Osteocyte (in vitro differentiated cells): ENCODE measurements at regions not wholly inside any gene's neighbourhood (a gene's known extent, or its start where the extent isn't known, plus 50 kb on each side); places are given as distances from the start of the nearest gene placed in this dataset.

ENCODE experiments used
- DNase-seq: peaks from one replicate; pipeline ENCODE4 v3.0.0; 2021; ENCODE audit warnings: mixed read lengths; ENCODE audit not compliant: unreplicated experiment; ENCODE audit errors: extremely low spot score
- H3K27ac Mint-ChIP-seq: one replicate; pipeline ENCODE4 v1.8.0; 2021; ENCODE audit warnings: mild to moderate bottlenecking, mixed read lengths; ENCODE audit not compliant: unreplicated experiment
- H3K27me3 Mint-ChIP-seq: one replicate; pipeline ENCODE4 v1.8.0; 2021; ENCODE audit warnings: mixed read lengths; ENCODE audit not compliant: unreplicated experiment
- H3K36me3 Mint-ChIP-seq: one replicate; pipeline ENCODE4 v1.8.0; 2021; ENCODE audit warnings: mixed read lengths; ENCODE audit not compliant: unreplicated experiment
- H3K4me1 Mint-ChIP-seq: one replicate; pipeline ENCODE4 v1.8.0; 2021; ENCODE audit warnings: mixed read lengths; ENCODE audit not compliant: unreplicated experiment
- H3K4me3 Mint-ChIP-seq: one replicate; pipeline ENCODE4 v1.8.0; 2021; ENCODE audit warnings: mild to moderate bottlenecking, moderate library complexity, mixed read lengths; ENCODE audit not compliant: unreplicated experiment
- H3K9me3 Mint-ChIP-seq: one replicate; pipeline ENCODE4 v1.8.0; 2021; ENCODE audit warnings: mixed read lengths; ENCODE audit not compliant: unreplicated experiment
- TF ChIP-seq, protein P1 (sequence below): fragments of 200-600 bp; sonication (generic); IDR thresholded peaks from 2 replicates; pipeline ENCODE4 v1.5.0; 2021; ENCODE audit warnings: antibody characterized with exemption, mild to moderate bottlenecking, moderate library complexity

GRCh38 chr10:6364283-6364682 lies 161.6 kb downstream of the PFKFB3 start:
- no peak overlapping the region for H3K27ac Mint-ChIP-seq
- DNase-seq, result no peak
- peaks cover 11% of the 10 kb centered on the region for H3K4me1 Mint-ChIP-seq
- H3K36me3 Mint-ChIP-seq, result peaks cover 3% of the 10 kb centered on the region
- no peak overlapping the region for H3K4me3 Mint-ChIP-seq
- TF ChIP-seq, protein P1, sequence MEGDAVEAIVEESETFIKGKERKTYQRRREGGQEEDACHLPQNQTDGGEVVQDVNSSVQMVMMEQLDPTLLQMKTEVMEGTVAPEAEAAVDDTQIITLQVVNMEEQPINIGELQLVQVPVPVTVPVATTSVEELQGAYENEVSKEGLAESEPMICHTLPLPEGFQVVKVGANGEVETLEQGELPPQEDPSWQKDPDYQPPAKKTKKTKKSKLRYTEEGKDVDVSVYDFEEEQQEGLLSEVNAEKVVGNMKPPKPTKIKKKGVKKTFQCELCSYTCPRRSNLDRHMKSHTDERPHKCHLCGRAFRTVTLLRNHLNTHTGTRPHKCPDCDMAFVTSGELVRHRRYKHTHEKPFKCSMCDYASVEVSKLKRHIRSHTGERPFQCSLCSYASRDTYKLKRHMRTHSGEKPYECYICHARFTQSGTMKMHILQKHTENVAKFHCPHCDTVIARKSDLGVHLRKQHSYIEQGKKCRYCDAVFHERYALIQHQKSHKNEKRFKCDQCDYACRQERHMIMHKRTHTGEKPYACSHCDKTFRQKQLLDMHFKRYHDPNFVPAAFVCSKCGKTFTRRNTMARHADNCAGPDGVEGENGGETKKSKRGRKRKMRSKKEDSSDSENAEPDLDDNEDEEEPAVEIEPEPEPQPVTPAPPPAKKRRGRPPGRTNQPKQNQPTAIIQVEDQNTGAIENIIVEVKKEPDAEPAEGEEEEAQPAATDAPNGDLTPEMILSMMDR, result no peak
- H3K27me3 Mint-ChIP-seq, result no peaks in the 10 kb centered on the region
- peaks cover 7% of the 10 kb centered on the region for H3K9me3 Mint-ChIP-seq

DNA sequence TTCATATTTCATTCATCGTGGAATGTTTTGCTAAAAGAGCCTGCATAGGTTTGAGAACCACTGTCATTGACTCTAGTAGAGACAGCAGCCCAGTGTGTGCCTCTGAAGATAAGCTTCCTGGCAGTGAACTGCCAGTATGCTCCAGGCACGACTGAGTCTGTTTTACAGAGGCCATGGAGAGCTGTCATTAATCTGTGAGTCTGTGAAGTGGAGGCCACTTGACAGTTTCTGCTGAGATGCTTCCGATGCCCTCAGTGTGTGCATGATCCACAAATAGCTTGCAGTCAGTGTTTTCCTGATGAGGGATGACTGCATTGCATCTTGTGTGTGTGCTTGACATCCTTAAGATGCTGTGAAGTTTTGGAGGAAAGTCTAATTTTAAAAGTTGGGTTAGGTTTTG lies 162.2 kb downstream of the PFKFB3 start:
- no peak overlapping the region for H3K4me3 Mint-ChIP-seq
- H3K36me3 Mint-ChIP-seq, result peaks cover 3% of the 10 kb centered on the region
- peaks cover 7% of the 10 kb centered on the region for H3K9me3 Mint-ChIP-seq
- no peak overlapping the region for H3K27ac Mint-ChIP-seq
- DNase-seq, result no peak
- TF ChIP-seq, protein P1, result no peak
- no peaks in the 10 kb centered on the region for H3K27me3 Mint-ChIP-seq
- peaks cover 11% of the 10 kb centered on the region for H3K4me1 Mint-ChIP-seq

DNA sequence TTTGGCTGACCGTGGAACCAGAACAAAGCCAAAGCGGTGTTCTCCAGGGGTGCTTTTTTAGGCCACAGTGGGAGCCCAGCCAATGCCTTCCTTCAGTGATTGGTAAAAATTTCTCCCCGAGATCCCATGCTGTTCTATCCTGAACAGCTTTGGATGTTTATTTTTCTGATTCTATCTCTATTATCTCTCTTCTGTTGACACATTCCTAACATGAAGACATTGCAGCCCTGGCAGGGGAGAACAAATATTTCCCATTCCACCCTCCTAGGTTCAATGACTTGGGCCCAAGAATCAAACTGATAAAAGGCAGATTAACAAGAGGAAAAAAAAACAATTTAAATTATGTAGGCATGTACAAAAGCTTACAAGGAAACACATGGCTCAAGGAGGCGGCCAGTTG lies 162.7 kb downstream of the PFKFB3 start:
- Mint-ChIP-seq H3K9me3 (peaks cover 5% of the 10 kb centered on the region), H3K27ac (peak overlapping the region; percentile 33), H3K4me1 (peaks cover 11% of the 10 kb centered on the region), H3K4me3 (no peak overlapping the region), H3K36me3 (peaks cover 2% of the 10 kb centered on the region), H3K27me3 (no peaks in the 10 kb centered on the region)
- no peak for DNase-seq
- TF ChIP-seq, protein P1, result no peak
